C4-2B (cell line): ENCODE measurements at regions not wholly inside any gene's neighbourhood (a gene's known extent, or its start where the extent isn't known, plus 50 kb on each side); places are given as distances from the start of the nearest gene placed in this dataset.

Experiments
- H3K27ac ChIP-seq: fragments of 450-650 bp; 2 replicates; pipeline ENCODE4 v1.5.1; 2017
- CTCF ChIP-seq: fragments of 450-650 bp; conservative IDR thresholded peaks from 2 replicates; pipeline ENCODE4 v1.5.1; 2017; ENCODE audit warnings: mild to moderate bottlenecking
- ZFX ChIP-seq: fragments of 450-650 bp; IDR thresholded peaks from 2 replicates; pipeline ENCODE4 v1.6.1; 2017

GRCh38 chr3:87044846-87045245 lies 53.9 kb upstream of the VGLL3 start:
- no peak for TF ChIP-seq CTCF
- no peak for TF ChIP-seq ZFX
- no peak overlapping the region for H3K27ac ChIP-seq

- TF ChIP-seq CTCF = no peak
- TF ChIP-seq ZFX = no peak
These were observed 53.5 kb upstream of the VGLL3 start for GRCh38 chr3:87044409-87044808.

GRCh38 chr3:87041191-87041590 lies 50.2 kb upstream of the VGLL3 start:
- TF ChIP-seq CTCF (peak; percentile 53), ZFX (no peak)
- H3K27ac ChIP-seq = no peak overlapping the region

More at GRCh38 chr3:87044409-87044808, 53.5 kb upstream of the VGLL3 start:
- no peak overlapping the region for H3K27ac ChIP-seq
